Ovary (tissue), 7 donors: ENCODE measurements at regions not wholly inside any gene's neighbourhood (a gene's known extent, or its start where the extent isn't known, plus 50 kb on each side); places are given as distances from the start of the nearest gene placed in this dataset.

Source experiments
- DNase-seq, 5 donors: peaks; one replicate each; pipeline ENCODE4 v3.0.0-alpha.2; 2019 to 2020
- H3K27ac ChIP-seq, 2 donors: fragments of 200-600 bp; one replicate each; pipeline versions ENCODE4 v1.5.1 to v1.8.0; 2019 to 2022
- H3K27me3 ChIP-seq: fragments of 200-600 bp; one replicate; pipeline ENCODE4 v1.8.0; 2022
- H3K36me3 ChIP-seq: fragments of 200-600 bp; sonication (generic); one replicate; pipeline ENCODE4 v1.5.1; 2019
- H3K4me1 ChIP-seq: one replicate; pipeline ENCODE4 v1.8.1; 2013; ENCODE audit warnings: mild to moderate bottlenecking, moderate library complexity; ENCODE audit not compliant: insufficient read depth
- H3K4me3 ChIP-seq: fragments of 200-600 bp; sonication (generic); one replicate; pipeline ENCODE4 v1.5.1; 2017
- H3K9me3 ChIP-seq, 2 donors: fragments of 200-600 bp in 1 of 2; sonication (generic) in 1 of 2; one replicate each; pipeline versions ENCODE4 v1.5.1 to v1.8.1; 2013 to 2019; ENCODE audit warnings: mild to moderate bottlenecking in 1 of 2, moderate library complexity in 1 of 2
- EP300 ChIP-seq: sonication (generic); formaldehyde crosslinking; IDR thresholded peaks from one replicate; pipeline ENCODE4 v1.6.1; 2017; ENCODE audit warnings: antibody characterized with exemption
- POLR2A ChIP-seq: fragments of 450-650 bp; IDR thresholded peaks from one replicate; pipeline ENCODE4 v1.6.1; 2017; ENCODE audit warnings: antibody characterized with exemption, mild to moderate bottlenecking, moderate library complexity
- WGBS, 3 donors: extraction: QIAGEN DNeasy Blood & Tissue Kit in 1 of 3; methylation state at CpG; one replicate each; pipeline versions ENCODE4 v1.1.5 to v1.1.7; 2013 to 2017; 5-methylcytosine and 5-hydroxymethylcytosine counted together
- intact Hi-C, 4 donors: fragments of 100-400 bp; cut with DNase I; formaldehyde crosslinking; loops; one replicate each; pipeline versions ENCODE4 v1.11.0 to v1.15.1; 2022 to 2023
- TF ChIP-seq, protein P1 (sequence below), 3 donors: fragments of 450-650 bp in 2 of 3; fragments of 200-600 bp in 1 of 3; IDR thresholded peaks; one replicate each; pipeline versions ENCODE4 v1.5.1 to v1.8.0; 2016 to 2022; ENCODE audit warnings: antibody characterized with exemption in 3 of 3, mild to moderate bottlenecking in 1 of 3
- donor health status: DM: no; HTN: no; CAD: no; lungs with moderate emphysema.
- donor health status: DM: no; HTN: no; CAD: no.
- donor health status: Bipolar disorder and iron deficiency.
- donor health status: DM: no; HTN: no; CAD: no.
- donor health status: DM: yes; HTN: yes; CAD: no.

DNA sequence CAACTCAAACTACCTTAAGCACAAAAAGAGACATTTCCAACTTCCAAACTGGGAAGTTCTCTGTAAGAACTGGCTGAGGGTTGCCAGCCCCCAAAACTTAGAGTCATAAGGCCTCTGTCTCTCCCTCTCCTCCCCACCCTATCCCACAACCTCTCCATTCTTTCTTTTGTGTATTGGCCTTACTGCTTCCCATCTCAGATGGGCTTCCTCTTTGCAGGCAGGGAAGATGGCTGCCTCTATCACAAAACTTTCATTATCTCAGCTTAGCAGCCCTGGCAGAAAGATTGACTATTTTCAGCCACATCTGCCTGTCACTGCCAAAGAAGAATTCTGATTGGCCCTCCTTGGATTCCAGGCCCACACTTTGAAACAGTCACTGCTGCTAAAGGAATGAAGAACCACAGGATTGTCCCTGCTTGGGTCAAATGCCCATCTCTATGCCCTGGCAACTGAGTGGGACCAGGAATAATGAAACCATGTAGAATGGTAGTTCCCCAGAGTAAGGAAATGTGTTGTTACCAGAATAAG, 58.0 kb upstream of the PRKAR2B start:
- DNase-seq: no peak
- Histone ChIP-seq H3K27ac (no peak overlapping the region), H3K36me3 (no peaks in the 10 kb centered on the region), H3K9me3 (no peaks in the 10 kb centered on the region), H3K4me1 (peaks cover 2% of the 10 kb centered on the region), H3K27me3 (no peaks in the 10 kb centered on the region), H3K4me3 (no peak overlapping the region)
- TF ChIP-seq EP300: no peak
- no peak for TF ChIP-seq POLR2A
- TF ChIP-seq, protein P1, sequence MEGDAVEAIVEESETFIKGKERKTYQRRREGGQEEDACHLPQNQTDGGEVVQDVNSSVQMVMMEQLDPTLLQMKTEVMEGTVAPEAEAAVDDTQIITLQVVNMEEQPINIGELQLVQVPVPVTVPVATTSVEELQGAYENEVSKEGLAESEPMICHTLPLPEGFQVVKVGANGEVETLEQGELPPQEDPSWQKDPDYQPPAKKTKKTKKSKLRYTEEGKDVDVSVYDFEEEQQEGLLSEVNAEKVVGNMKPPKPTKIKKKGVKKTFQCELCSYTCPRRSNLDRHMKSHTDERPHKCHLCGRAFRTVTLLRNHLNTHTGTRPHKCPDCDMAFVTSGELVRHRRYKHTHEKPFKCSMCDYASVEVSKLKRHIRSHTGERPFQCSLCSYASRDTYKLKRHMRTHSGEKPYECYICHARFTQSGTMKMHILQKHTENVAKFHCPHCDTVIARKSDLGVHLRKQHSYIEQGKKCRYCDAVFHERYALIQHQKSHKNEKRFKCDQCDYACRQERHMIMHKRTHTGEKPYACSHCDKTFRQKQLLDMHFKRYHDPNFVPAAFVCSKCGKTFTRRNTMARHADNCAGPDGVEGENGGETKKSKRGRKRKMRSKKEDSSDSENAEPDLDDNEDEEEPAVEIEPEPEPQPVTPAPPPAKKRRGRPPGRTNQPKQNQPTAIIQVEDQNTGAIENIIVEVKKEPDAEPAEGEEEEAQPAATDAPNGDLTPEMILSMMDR (IDR thresholded peaks at IDR 0.05): no peak
- intact Hi-C loops: no loop called here

DNA sequence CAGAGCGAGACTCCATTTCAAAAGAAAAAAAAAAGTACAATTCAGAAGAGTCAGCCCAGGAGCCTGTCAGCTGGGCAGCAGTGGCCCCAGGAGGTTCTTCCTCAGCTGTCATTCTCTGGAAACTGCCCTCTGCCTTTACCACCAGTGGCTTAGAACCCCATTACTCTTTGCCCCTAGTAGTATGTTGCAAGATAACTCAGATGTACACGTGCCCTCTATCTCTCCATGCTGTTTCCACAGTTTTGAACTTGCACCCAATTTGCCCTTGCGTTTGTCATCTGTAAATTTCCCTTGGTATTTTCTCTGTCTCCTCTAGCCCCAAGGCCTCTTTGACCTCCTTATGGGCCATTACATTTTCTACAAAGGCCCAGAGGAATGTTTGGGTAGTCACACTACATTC, 56.7 kb upstream of the PRKAR2B start:
- H3K27ac ChIP-seq: no peak overlapping the region
- H3K27me3 ChIP-seq: no peaks in the 10 kb centered on the region
- no peak overlapping the region for H3K4me3 ChIP-seq
- H3K36me3 ChIP-seq: no peaks in the 10 kb centered on the region
- H3K9me3 ChIP-seq: no peaks in the 10 kb centered on the region
- TF ChIP-seq POLR2A: no peak
- TF ChIP-seq, protein P1 (IDR thresholded peaks at IDR 0.05): no peak
- no peak for TF ChIP-seq EP300
- DNase-seq: no peak
- WGBS, 3 donors: 92 to 97% (median 95%) methylated on average over 3 of the region's 3 CpGs
- intact Hi-C loops: no loop called here
- H3K4me1 ChIP-seq: peaks cover 2% of the 10 kb centered on the region

DNA sequence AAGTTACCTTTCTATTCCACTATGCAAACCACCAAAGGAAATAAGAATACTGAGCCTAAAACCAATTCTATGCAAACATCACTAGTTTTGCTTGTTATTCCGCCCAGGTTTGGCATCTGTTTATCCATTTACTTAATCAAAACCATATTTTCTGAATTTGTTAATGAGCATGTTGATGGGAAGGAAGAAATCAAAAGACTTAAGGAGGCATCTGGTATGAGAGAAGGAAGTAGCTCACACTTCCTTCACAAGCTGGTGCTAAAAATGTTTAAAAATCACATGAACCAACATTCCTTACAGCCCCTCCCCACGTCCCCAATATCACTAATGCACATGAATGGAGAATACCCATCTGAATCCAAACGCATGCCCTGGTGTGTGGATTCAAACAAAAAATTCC, 52.0 kb upstream of the PRKAR2B start:
- no peak for TF ChIP-seq EP300
- no peak for TF ChIP-seq POLR2A
- TF ChIP-seq, protein P1 (IDR thresholded peaks at IDR 0.05): no peak

More for the DNA sequence above, 52.0 kb upstream of the PRKAR2B start:
- H3K36me3 ChIP-seq: no peaks in the 10 kb centered on the region
- no peak overlapping the region for H3K4me3 ChIP-seq
- intact Hi-C loops: no loop called here
- no peaks in the 10 kb centered on the region for H3K9me3 ChIP-seq
- H3K4me1 ChIP-seq: peaks cover 2% of the 10 kb centered on the region
- no peaks in the 10 kb centered on the region for H3K27me3 ChIP-seq
- no peak for DNase-seq
- no peak overlapping the region for H3K27ac ChIP-seq
- whole genome bisulfite sequencing, 3 donors: 78 to 81% (median 78%) methylated on average over 3 of the region's 3 CpGs
